Stimulated activated CD4-positive, alpha-beta T cell treated with anti-CD3 and anti-CD28 coated beads, Interleukin-15, amount 100 ng/mL, for 48 hours (primary cell): ENCODE measurements at regions not wholly inside any gene's neighbourhood (a gene's known extent, or its start where the extent isn't known, plus 50 kb on each side); places are given as distances from the start of the nearest gene placed in this dataset.

ENCODE experiments used
- DNase-seq, 2 donors: peaks; one replicate each; pipeline ENCODE4 v3.0.0-alpha.2; 2020; ENCODE audit warnings: low read depth in 2 of 2

DNA sequence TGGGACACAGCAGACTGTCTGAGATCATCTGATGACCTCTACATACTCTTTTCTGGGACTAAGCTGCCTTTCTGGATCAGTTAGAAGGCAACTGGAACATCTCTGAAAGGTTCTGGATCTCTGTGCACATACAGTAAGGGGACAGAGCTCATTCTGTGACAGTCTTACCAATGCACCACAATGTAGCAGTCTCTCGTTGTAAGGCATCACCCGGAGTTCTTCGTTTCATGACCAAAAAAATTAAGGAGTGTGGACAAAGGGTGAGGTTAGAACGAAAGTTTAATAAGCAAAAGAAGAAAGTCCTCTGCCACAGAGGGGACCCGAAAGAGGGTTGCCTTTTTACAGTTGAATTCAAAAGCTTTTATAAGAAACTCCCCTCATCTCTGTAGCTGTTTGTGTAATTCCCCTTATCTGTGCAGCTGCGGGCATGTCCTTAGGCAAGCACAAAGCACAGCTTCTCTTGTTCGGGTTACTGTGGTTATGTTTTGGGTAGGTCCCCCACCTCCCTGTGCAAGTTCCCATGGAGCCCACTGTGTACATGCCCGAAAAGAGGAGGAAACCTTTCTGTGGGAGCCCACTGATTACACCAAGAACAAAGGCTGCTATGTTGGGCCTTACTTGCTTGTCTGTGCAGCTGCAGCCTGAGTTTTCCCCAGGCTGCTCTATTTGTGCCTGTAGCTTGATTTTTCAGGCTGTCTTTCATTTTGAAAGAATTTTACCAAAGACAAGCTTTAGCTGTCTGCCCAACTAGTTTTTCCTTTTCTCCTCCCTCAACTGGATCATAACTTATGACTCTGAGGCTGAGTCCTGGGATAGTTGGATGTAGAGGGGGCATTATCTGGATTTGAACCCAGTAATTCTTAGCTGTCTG lies 53.1 kb upstream of the CACNA1E start:
- DNase-seq: no peak
